ENCODE measurements at regions not wholly inside any gene's neighbourhood (a gene's known extent, or its start where the extent isn't known, plus 50 kb on each side); places are given as distances from the start of the nearest gene placed in this dataset.

DNA sequence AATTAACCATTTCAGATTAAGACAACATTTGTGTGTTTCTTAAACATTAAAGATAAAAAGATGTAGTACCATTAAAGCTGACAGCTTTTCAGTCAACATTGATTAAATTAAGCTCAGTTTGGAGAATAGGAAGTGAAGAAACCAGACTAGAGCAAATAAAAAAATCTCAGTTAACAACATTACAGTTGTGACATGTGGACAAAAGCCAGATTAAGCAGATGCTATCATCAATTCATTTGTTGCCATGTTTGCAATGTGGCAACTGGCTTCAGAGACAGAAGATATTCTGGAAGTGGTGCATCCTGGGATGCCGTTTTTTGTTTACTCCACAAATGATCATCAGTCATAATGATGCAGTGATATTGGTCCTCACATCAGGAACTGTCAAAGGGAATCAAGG lies 70.3 kb upstream of the CNTLN start:
- TF ChIP-seq POLR2AphosphoS5 (IDR thresholded peaks at IDR 0.05; ENCODE audit: borderline replicate concordance, low read depth, low read length), result no peak
- TF ChIP-seq EZH2 (IDR thresholded peaks at IDR 0.05), result no peak

Measured in SK-N-MC (cell line).